Mucosa of descending colon (tissue), 3 donors: ENCODE measurements at regions not wholly inside any gene's neighbourhood (a gene's known extent, or its start where the extent isn't known, plus 50 kb on each side); places are given as distances from the start of the nearest gene placed in this dataset.
A peak's percentile ranks its signal among the peaks of the same experiment; 100 is the strongest.

Experiments
- ATAC-seq: fragments of 200-7000 bp; cut with Tn5 transposase; one replicate; pipeline ENCODE4 v1.9.1; 2020; ENCODE audit warnings: mild to moderate bottlenecking, moderate library complexity
- DNase-seq, 3 donors: peaks; one replicate each; pipeline ENCODE4 v3.0.0-alpha.2; 2020
- H3K36me3 ChIP-seq: fragments of 200-600 bp; one replicate; pipeline ENCODE4 v1.8.0; 2021; ENCODE audit warnings: low read depth, mild to moderate bottlenecking
- H3K4me1 ChIP-seq: fragments of 200-600 bp; one replicate; pipeline ENCODE4 v1.8.0; 2021; ENCODE audit warnings: low read depth, mild to moderate bottlenecking
- H3K4me3 ChIP-seq: fragments of 200-600 bp; one replicate; pipeline ENCODE4 v1.8.0; 2021; ENCODE audit warnings: mild to moderate bottlenecking
- H3K9me3 ChIP-seq: fragments of 200-600 bp; one replicate; pipeline ENCODE4 v1.8.0; 2021; ENCODE audit warnings: mild to moderate bottlenecking
- intact Hi-C, 2 donors: fragments of 100-400 bp; cut with DNase I in 1 of 2; cut with micrococcal nuclease in 1 of 2; formaldehyde crosslinking; loops; one replicate each; pipeline versions ENCODE4 v1.11.0 to v1.11.1; 2022; cut with DNase I, micrococcal nuclease
- TF ChIP-seq, protein P1 (sequence below): fragments of 200-600 bp; IDR thresholded peaks from one replicate; pipeline ENCODE4 v1.8.0; 2022; ENCODE audit warnings: antibody characterized with exemption, mild to moderate bottlenecking
- donor health status: DM: no; HTN: no; CAD: no; lungs with moderate emphysema.
- donor health status: DM: no; HTN: no; CAD: no.
- donor health status: DM: no; HTN: yes; CAD: no.

DNA sequence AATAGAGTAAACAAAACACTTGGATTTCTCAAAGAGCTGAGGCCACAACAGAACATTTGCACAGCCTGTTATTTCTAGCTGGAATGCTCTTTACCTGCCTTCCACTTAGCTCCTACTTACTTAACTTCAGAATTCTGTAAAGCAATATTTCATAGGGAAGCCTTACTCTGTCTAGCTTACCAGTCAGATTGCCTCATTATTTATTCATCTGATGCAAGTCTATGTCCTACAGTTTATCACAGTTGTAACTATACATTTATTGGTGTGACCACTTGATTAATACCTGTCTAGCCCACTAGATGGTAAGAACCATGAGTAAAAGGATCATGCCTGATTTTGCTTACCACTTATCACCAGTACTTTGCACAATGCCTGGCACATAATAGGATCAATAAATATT is 56.1 kb upstream of the ME3 start:
- TF ChIP-seq, protein P1, sequence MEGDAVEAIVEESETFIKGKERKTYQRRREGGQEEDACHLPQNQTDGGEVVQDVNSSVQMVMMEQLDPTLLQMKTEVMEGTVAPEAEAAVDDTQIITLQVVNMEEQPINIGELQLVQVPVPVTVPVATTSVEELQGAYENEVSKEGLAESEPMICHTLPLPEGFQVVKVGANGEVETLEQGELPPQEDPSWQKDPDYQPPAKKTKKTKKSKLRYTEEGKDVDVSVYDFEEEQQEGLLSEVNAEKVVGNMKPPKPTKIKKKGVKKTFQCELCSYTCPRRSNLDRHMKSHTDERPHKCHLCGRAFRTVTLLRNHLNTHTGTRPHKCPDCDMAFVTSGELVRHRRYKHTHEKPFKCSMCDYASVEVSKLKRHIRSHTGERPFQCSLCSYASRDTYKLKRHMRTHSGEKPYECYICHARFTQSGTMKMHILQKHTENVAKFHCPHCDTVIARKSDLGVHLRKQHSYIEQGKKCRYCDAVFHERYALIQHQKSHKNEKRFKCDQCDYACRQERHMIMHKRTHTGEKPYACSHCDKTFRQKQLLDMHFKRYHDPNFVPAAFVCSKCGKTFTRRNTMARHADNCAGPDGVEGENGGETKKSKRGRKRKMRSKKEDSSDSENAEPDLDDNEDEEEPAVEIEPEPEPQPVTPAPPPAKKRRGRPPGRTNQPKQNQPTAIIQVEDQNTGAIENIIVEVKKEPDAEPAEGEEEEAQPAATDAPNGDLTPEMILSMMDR: no peak
- intact Hi-C loops: no loop called here
- DNase-seq (no peak), ATAC-seq (no peak)
- Histone ChIP-seq H3K4me3 (no peak overlapping the region), H3K4me1 (no peaks in the 10 kb centered on the region), H3K9me3 (no peaks in the 10 kb centered on the region), H3K36me3 (no peaks in the 10 kb centered on the region)

DNA sequence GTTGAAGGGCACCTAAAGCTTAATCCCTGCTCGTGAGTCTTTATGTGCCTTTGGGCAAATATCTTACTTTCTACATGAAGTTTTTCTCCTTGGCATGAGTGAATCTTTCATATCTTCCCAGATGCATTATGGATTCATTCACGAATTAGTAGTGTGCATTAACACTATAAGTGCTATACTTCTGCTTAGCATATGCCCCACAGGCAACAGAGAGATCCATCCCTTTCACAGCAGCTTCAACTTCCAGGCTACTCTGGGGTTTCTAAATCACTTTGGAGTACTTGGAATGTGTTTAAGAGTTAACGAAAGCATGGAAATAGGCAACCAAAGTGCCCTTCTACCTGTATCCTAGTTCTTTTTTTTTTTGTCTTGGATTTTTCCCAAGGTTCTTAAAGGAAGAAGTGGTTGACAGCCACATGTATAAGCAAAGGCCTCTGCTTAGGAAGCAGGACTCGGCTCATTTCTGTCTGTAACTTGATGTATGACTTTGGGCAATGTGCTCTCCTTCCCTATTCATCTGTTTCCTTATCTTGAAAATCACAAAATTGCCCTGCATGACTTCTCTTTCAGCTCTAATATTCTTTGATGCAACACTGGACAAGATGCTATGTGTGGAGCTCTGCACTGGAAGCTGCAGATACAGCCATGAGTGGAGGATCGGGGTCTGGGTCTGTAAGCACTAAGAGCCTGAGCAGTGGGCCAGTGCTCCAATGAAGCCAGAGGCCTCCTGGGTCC is 54.5 kb upstream of the ME3 start:
- no peaks in the 10 kb centered on the region for H3K4me1 ChIP-seq
- TF ChIP-seq, protein P1: no peak
- no peak overlapping the region for H3K4me3 ChIP-seq
- ATAC-seq: no peak
- H3K36me3 ChIP-seq: no peaks in the 10 kb centered on the region
- DNase-seq: no peak
- H3K9me3 ChIP-seq: peaks cover 5% of the 10 kb centered on the region
- intact Hi-C loops: no loop called here

DNA sequence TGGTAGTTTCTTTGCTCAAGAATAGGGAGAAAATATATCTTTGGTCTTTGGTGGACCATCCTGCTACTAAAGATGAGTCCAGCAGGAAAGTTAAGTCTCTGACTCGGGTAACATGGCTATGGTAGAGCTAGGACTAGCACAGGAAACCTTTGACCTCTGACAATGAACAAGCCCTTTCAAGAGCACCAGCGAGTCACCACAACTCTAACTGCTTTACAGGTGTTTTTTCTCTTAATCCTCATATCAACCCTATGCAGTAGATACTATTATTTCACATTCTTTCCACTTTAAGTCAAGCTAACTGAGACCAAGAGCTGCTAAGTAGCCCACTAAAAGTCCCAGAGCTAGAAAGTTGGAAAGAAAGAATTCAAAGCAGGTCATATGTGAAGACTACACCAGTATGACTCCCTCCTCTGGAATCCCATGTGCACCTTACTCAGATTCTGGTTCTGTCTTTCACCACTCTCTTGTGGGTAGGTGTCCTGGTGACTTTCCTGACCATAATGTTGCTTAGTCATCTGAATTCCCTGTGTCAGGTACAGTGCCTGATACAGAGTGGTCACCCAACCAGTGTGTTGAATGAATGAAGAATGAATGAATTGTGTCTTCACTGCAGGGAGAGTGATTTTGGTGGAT is 53.8 kb upstream of the ME3 start:
- H3K4me1 ChIP-seq: no peaks in the 10 kb centered on the region
- intact Hi-C loops: no loop called here
- DNase-seq (no peak), ATAC-seq (peak; percentile 41)
- TF ChIP-seq, protein P1: no peak
- H3K36me3 ChIP-seq: no peaks in the 10 kb centered on the region
- no peak overlapping the region for H3K4me3 ChIP-seq
- H3K9me3 ChIP-seq: peaks cover 5% of the 10 kb centered on the region

DNA sequence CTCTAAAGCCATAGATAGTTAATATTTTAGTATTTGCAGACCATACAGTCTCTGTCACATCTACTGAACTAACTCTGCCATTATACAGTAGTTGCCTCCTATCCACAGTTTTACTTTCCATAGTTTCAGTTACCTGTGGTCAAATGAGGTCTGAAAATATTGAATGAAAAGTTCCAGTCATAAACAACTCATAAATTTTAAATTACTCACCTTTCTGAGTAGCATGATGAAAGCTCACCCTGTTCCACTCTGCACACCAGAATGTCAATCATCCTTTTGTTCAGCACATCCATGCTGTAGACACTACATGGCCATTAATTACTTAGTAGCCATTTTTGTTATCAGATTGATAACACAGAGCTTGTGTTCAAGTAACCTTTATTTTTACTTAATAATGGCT is 51.7 kb upstream of the ME3 start:
- ATAC-seq: no peak
- Histone ChIP-seq H3K9me3 (peaks cover 5% of the 10 kb centered on the region), H3K36me3 (no peaks in the 10 kb centered on the region), H3K4me1 (no peaks in the 10 kb centered on the region), H3K4me3 (no peak overlapping the region)
- no peak for DNase-seq
- TF ChIP-seq, protein P1: no peak
- intact Hi-C loops: no loop called here

DNA sequence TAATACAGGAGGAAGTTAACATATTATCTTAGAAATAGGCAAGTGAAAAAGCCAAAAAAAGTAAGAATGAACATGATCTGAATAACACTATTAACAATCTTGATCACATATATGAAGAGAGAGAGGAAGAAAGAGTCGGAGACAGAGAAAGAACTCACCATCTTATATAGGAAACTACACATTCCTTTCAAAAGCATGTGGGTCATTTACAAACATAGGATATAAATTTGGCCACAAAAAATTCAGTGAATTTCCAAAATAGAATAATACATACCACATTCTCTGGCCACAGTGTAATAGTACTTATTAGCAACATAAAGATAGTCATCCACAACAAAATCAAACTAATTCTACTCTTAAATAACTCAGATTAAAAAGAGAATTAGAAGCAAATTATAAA is 50.9 kb upstream of the ME3 start:
- TF ChIP-seq, protein P1: no peak
- ATAC-seq: no peak
- Histone ChIP-seq H3K36me3 (no peaks in the 10 kb centered on the region), H3K4me3 (no peak overlapping the region), H3K9me3 (peaks cover 5% of the 10 kb centered on the region), H3K4me1 (no peaks in the 10 kb centered on the region)
- intact Hi-C loops: no loop called here
- DNase-seq: no peak
